ENCODE measurements at regions not wholly inside any gene's neighbourhood (a gene's known extent, or its start where the extent isn't known, plus 50 kb on each side); places are given as distances from the start of the nearest gene placed in this dataset.

DNA sequence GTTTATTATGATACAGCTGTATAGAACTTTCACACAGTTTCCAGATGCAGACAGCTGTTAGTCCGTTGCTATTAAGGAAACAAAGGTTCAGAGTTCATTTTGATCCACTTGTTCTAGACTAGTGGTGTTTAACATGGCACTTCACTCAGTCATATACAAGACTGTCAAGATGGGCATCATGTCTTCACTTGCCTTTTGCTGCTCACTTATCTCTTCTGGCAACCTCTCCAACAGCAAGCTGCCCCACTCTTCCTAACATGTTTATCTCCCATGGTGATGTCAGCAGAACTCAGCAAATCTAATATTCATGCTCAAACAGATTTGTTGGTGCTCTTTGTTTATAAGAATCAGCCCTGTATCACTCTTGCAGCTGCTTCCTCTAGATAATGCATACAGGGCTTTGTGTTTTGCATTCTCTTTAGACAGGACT, 236.2 kb upstream of the HAND2 start:
- TF ChIP-seq, protein P1, sequence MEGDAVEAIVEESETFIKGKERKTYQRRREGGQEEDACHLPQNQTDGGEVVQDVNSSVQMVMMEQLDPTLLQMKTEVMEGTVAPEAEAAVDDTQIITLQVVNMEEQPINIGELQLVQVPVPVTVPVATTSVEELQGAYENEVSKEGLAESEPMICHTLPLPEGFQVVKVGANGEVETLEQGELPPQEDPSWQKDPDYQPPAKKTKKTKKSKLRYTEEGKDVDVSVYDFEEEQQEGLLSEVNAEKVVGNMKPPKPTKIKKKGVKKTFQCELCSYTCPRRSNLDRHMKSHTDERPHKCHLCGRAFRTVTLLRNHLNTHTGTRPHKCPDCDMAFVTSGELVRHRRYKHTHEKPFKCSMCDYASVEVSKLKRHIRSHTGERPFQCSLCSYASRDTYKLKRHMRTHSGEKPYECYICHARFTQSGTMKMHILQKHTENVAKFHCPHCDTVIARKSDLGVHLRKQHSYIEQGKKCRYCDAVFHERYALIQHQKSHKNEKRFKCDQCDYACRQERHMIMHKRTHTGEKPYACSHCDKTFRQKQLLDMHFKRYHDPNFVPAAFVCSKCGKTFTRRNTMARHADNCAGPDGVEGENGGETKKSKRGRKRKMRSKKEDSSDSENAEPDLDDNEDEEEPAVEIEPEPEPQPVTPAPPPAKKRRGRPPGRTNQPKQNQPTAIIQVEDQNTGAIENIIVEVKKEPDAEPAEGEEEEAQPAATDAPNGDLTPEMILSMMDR (IDR thresholded peaks at IDR 0.05): no peak
- TF ChIP-seq EZH2 (IDR thresholded peaks at IDR 0.05): no peak
- no peak for TF ChIP-seq EZH2phosphoT487 (IDR thresholded peaks at IDR 0.05)
